GM21717 (cell line): ENCODE measurements at regions not wholly inside any gene's neighbourhood (a gene's known extent, or its start where the extent isn't known, plus 50 kb on each side); places are given as distances from the start of the nearest gene placed in this dataset.
A peak's percentile ranks its signal among the peaks of the same experiment; 100 is the strongest.

Experiments used
- ATAC-seq: cut with Tn5 transposase; IDR thresholded peaks from one replicate; pipeline ENCODE4 v1.9.1; 2021; ENCODE audit warnings: mild to moderate bottlenecking, moderate library complexity; ENCODE audit not compliant: unreplicated experiment

DNA sequence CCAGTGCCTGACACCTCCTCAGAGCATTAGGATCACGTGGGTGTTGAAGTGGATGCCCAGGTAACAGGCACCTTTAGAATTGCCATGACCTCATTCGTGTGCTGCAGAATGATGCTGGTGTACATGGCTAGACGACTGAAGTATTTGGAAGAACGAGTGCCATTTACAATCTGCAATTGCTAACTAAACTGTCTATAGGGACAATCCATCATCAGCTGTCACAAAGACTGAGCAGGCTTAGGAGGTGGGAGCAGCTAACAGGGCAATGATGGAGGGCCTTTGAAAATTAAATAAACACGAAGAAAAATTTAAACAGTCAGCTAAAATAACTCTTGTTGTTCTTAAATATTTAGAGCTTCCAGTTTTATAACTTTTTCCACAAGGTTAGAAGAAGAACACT lies 375.8 kb downstream of the GADD45G start:
- ATAC-seq: no peak

DNA sequence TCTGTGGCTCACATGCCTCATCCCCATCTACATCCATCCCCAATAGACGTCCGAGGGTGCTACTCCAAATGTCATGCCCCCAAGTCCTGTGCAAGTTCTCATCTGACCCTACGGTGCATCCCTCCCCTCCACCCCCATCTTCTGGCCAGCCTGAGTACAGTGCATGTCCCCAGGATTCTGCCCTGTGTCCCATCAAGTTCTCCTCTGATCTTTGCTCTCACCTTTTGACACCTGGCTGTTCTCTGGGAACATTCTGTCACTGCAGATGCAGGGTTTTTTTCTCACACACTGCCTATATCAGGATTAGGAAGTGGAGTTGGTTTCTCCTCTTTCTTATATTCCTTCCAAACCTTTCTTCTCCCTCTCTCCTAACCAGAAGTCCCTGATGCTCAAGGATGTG lies 377.2 kb downstream of the GADD45G start:
- no peak for ATAC-seq

DNA sequence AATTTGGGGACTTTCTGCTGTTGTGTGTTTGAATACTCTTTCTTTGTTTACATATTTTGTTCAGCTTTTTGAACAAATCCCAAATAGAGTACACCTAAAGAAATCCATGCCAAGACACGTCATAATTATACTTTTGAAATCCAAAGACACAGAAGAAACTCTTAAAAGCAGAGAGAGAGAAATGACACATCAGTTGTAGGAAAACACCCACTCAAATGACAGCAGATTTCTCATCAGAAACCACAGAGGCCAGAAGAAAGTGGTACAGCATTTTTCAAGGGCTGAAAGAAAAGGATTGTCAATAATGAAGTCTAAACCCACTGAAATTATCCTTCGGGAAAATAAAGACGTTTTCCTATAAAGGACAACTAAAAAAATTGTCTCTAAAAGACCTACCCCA lies 378.6 kb downstream of the GADD45G start:
- no peak for ATAC-seq

DNA sequence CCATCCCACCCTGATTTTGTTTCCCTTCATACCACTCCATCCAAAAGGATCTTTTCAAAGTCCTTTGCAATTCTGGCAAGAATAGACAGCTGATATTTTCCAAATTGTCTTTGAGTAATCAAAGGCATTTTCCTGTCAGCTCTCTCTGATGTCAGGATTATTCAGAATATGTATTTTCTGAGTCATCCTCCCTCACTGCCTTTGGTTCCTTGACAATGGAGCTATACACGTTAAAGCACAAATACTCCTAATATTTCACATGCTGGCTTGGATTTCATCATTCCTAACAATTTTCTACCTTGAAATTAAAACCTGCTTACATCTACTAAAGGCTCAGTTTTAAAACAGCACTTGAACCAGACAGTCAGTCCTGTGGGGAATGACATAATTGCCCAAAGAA lies 379.4 kb downstream of the GADD45G start:
- no peak for ATAC-seq

DNA sequence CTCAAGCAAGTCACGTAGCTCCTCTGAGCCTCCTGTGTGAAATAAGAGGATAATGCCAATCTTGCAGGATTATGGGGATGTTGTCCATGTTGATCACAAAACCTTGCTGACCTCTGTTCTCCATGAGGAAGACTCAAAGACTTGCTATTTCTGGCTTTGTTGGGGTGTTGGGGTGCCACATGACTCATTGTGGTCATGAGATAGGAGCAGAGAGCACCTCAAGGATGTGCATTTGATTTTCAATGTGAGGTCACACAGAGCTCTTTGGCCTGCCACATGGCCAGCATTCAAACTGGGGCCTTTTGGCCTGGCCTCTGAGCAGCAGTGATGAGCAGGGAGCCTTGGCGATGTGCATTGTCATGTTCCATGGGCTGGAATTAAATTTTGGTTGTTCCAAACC lies 380.3 kb downstream of the GADD45G start:
- ATAC-seq: no peak

DNA sequence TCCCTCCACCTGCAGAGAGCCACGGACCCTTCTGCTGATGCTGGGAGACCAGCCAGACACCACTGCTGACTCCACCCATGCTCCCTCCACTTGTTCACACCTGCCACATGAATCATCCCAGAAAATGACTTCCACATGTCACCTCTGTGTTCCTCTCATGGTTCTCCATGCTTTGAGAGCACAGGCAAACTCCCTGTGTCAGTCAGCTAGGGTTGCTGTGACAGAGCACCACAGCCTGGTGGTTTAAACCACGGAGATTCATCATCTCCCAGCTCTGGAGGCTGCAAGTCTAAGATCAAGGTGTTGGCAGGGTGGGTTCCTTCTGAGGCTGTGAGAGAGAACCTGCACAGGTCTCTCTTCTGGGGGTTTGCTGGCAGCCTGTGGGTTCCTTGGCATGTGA lies 381.4 kb downstream of the GADD45G start:
- no peak for ATAC-seq

DNA sequence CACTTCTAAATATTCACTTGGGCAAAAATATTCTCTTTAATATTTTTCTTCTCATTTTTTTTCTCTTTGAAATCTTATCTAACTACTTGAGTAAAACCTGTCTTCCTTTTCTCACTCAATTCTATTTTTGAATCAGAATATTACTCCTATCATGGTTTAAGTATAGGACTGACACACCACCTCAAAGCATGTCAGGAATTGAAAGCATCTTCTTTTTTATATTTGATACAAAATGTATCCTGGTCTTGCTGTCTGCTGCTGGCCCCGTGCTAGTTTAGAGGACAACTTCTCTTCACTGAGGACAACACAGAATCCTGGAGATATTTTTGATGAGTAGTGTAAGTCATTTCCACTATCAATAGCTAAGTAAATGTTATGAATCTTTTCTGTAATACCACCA lies 383.6 kb downstream of the GADD45G start:
- no peak for ATAC-seq

DNA sequence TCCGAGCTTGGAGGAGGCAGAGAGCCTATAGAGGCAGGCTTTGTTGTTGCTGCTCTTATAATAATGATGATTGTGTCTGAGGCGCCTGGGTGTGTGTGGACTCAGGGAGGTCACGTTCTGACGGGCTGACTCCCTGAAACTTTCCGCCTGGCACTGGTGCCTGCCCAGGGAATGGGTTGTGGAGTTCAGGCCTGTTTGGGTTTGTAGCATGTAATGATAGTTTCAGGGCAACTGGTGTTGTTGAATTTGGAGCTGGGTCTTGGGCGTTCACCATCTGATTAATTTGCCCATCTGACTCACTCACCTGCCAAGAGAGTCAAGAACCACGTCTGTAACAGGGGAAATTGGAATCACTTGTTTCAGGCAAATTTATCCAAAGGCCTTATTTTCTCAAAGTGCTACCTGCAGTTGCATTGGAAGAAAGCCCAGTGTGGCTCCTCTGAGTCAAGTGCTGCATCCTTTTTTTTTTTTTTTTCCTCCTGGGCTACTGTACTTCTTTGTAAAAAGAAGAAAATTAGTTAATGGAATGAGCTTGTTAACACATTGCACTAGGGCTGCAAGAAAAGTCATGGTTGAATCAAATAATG lies 386.5 kb downstream of the GADD45G start:
- no peak for ATAC-seq

DNA sequence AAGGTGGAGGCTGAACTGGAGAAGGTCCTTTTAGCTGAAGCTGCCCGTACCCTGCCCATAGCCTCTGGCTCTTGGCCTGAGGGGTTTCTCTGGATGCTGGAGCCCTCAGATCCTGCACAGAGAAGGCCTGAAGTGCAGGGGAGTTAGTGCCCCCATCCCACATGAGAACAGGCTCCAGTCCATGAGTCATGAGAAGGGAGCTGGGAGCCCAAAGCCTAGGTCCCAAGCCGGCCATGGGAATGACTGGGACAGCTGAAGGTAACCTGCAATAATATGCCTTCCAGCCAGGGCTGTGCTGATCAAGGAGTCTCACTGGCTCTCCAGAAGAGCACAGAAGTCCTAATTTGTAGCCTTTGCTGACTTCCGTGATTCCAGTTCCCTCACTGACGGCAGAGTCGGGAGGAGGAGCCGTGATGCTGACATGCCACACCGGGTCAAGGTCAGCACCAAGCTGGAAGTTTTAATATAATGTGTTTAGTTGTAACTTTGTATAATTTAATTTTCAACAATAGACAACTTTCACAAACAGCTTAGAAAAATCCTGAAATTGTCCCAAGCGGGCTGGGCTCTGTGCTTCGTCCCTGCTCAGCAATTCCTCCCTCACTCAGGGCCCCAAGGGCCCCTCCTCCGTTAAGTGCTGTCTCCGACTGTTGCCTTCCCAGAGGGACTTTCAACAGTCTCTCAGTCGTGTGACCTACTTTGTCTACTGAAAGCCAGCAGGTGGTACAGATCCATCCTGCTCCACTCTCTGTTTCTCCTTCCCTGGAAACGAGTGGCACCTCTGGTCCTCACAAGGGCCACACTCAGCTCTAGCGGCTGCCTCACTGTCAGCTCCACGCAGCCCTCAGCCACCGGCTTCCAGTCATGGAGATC lies 387.8 kb downstream of the GADD45G start:
- no peak for ATAC-seq

DNA sequence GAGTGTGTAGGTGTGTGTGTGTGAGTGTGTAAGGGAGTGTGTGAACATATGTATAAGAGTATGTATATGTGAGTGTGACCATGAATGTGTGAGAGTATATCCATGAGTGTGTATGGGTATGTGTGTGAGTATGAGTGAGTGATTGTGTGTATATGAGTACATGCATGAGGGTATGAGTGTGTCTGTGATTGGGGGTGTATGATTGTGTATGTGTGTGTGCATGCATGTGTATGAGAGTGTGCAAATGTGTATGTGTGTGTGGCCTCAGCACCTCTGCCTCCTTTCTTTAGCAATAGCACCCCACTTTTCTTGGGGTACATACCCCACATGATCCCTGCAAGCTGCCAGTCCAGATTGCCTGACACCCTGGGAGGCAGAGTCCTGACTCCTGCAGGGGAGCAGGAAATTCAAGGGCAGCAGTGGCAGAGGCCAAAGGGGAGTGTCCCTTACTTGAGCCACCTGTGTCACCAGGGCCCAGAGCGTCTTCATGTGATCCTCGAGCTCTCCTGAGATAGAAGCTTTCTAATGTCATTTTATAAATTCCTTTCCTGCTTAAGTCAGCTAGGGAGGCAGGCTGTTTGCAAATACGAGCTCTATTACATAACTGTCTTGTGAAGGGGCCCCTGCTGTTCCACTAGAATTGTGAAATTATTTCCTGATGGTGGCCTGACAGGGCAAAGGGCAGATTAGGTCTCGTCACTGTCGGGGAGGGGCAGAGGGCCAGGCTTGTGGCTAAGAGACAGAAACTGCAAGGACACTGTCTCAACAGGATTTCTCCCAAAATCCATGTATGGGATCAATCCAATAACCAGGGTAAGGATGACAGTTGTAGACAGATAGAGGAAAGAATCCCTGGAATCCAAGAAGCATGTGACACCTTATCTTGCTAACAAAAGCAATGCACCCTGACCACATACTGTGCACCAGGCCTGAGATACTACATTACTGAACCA lies 389.1 kb downstream of the GADD45G start:
- ATAC-seq: no peak

DNA sequence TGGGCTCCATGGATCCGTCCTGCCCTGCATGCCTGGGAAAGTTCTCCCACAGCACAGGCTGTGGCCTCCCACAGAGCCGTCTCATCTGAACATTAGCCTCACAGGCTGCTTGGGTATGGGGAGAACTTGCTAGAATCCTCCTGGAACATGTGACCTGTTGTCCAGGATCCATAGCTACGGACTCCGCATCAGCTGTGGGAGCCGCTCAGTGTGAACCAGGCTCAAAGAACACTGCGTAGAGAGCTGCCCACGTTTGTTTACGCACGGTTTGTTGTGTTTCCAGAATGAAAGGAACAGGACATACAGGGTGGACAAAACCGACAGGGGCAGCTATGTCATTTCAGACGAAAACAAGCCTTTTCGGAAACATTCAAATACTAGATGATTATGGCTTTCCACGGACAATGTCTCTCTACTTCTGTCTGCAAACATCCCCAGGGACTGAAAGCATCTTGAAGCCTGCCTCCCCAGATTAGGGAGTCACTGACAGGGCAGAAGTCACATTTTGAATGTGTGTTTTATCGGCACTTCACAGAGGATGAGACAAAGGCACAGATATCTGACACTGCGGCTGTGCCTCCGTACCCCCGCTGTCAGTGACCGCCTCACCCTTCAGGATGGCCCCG lies 390.3 kb downstream of the GADD45G start:
- ATAC-seq: no peak

DNA sequence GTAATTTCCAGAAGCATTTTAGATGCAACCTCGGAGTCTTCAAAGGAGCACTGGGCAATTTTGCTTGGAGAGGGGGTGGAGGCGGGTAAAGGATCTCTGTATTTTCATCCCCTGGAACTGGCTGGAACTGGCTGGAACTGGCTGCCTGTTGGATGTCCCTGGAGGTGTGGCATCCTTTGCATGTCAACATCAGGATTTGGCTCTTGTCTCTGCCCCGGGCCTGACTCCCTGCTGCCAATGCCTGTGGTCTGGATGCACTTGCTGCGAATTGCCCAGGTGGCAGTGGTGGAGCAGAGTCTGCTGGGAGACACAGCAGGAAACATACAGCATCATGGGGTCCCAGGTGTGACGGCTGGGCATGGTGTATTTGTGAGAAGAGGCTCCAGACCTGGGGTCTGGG lies 391.3 kb downstream of the GADD45G start:
- ATAC-seq: no peak

DNA sequence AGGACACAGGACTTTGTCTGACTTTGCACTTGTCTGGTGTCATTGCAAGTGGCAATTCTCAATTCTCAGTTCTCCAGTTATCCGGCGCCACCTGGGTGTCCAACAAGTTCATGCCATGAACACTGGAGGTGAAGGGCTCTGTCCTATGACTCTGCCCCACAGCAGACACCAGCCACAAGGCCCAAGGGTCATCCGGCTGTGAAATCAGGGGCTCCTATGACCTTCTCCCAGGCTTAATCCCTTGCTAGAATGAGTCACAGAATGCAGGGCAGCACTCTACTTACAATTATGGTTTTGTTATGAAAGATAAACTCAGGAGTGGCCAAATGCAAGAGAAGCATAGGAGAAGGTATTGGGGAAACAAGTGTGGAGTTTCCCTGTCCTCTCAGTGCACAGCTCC lies 392.0 kb downstream of the GADD45G start:
- no peak for ATAC-seq

DNA sequence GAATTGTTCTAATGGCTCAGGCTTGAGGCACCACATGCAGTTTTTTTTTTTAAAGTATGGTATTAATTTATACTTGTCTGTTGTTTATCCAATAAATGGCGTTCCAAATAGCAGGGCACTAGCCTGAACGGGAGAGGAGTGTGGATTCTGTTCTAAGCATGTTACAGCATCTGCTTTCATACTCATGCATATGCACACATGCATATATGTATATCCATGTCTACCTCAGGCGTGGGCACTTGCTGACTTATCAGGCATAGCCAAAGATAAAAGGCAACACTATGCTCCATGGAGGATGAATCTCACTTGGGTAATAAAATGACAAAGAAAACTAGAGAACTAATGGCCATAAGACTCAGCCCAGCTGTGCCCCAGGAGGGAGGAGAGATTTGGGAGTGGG lies 393.8 kb downstream of the GADD45G start:
- no peak for ATAC-seq

DNA sequence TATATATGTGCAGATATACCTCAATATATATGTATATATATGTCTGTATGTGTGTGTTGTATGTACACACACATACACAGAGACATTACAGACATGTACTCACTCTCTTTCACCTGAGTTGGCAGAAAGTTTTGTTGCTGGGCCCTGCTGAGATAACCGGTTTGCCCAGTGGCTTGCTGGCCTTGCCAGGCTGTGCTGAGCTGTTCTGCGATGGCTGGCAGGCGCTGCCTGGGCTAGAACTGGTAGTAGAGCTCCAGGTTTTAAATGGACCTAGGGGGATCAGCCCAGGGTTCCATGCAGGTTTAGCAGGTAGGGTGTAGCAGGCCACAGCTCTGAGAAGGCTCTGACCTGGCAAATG lies 394.3 kb downstream of the GADD45G start:
- no peak for ATAC-seq

DNA sequence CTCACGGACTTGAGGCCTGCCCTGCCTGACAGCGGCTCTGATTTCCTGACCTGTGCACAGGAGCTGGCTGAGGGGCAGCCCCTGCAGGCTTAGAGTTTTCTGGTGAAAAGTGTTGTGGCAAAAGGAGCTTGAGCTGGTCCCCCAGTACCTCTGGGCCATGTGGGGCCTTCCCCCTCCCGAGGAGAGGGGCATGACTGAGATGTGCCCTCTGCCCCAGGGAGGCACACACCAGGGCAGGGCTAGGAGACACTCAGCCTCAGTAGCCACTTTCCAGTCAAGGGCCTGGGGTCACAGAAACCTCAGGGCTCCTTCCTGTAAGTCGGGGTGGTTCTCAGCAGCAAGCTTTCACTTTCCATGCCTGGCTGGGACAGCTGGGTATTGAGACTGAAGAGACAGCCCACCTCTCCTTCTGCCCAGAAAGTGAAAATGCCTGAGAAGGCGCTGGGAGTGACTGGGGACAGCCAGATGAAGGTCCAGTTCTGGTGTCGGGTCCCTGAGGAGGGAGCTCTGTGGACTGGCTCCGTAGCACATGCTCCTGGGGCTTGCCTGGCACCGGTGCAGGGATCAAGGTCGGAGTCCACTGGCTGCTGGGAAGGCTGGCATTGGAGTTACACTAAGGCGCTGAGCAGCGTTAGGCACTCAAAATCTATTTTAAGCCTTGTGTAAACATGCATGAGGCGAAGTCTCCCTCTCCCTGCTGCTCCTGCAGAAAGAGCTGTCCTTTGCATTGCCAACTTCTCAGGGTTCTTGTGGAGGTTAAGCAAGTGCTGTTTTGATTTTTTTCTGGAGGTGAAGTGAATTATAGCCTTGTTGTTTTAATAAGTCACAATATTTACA lies 394.9 kb downstream of the GADD45G start:
- peak; percentile 99 for ATAC-seq

DNA sequence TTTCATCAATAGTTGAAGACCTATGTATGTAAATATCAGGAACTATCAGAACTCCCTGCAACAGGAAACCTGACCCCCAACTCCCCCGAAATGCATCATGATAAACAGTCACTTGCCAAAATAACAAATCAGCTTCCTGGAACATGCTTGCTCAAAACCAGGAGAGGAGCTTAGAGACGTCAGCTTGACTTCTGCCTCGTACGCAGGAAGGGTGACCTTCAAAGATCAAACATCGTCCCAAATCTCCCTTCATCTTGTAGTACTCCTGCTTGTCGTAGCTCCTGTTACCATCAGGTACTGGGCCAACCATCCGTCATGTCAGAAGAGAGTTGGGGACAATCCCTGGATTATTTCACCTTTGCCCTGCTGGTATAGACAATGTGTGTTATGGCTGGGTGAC lies 396.1 kb downstream of the GADD45G start:
- ATAC-seq: no peak

DNA sequence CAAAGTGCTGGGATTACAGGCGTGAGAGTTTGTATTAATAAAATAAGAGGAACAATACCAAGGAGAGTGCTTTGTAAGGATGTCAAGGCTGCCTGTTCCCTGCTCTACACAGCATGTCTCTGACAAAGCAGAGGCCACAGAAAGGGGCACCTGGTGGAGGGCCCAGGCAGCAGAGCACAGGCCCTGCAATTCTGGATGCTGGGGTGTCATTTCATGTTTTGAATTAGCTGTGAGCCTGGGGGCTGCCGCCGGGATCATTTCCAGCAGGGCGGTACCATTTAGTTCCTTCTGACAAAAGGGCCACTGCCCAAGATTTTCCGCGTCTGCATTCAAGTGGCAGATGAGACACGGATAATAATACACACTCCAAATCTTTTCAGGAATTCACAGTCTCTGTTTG lies 396.9 kb downstream of the GADD45G start:
- ATAC-seq: no peak

DNA sequence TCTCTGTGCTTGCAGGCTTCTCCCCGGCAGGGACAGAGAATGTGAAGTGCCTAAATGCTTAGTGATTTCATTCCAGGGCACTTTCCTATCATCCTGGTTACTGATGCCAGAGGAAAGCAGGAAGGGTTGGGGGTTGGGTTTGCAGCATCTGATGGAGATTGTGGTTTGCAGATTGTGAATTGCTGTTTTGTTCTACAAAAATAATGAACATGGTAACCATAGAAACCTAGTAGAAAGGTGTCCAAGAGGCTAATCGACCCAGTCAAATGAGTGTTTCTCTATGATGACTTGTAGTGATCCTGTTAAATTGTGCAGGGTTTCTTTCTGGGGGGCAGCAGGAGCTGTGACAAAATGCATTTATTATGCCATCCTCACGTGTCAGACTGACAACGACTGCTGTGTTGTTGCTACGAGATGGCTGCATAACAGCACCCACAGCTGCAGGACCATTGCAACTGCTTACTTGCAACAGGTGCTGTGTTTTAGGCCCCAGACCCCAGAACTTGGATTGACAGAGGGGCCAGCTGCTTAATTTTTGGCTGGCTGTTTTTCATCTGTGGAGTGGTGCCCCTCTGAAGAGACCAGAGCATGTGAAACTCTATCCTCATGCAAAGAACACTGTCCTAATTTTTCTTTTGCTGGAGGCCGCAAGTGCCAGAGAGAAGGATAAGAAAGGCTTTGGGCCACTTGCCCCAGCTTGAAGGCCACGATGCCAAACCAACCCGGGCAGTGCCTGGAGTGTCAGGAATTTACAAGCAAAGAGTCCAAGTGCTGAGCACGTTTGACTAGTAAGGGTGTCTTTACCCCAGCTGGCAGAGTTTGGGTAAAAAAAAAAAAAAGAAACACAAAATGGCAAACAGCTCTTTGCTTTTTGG lies 397.8 kb downstream of the GADD45G start:
- ATAC-seq: no peak
